HG03175 (cell line): ENCODE measurements at regions not wholly inside any gene's neighbourhood (a gene's known extent, or its start where the extent isn't known, plus 50 kb on each side); places are given as distances from the start of the nearest gene placed in this dataset.
A peak's percentile ranks its signal among the peaks of the same experiment; 100 is the strongest.

Experiments used
- ATAC-seq: cut with Tn5 transposase; IDR thresholded peaks from one replicate; pipeline ENCODE4 v1.9.1; 2021; ENCODE audit warnings: mild to moderate bottlenecking, moderate library complexity; ENCODE audit not compliant: unreplicated experiment

DNA sequence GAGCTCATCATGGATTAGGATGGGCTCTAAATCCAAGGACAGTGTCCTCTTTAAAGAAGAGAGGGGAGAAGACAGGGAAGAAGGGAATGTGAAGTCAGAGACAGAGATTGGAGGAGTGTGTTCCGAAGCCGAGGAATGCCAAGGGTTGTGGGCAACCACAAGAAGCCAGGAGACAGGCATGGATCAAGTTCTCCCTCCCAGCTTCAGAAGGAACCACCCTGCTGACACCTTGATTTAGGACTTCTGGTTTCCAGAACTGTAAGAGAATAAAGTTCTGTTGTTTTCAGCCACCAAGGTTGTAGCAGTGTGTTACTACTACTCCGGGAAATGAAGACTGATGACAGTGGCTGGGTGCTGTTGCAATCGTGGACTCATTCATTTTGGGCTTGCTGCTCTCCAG, 120.1 kb downstream of the RPS12 start:
- no peak for ATAC-seq

- no peak for ATAC-seq
Measured at GRCh38 chr6:132936646-132937045, 122.3 kb downstream of the RPS12 start.

- no peak for ATAC-seq
Measured at GRCh38 chr6:132937466-132937906, 123.1 kb downstream of the RPS12 start.

DNA sequence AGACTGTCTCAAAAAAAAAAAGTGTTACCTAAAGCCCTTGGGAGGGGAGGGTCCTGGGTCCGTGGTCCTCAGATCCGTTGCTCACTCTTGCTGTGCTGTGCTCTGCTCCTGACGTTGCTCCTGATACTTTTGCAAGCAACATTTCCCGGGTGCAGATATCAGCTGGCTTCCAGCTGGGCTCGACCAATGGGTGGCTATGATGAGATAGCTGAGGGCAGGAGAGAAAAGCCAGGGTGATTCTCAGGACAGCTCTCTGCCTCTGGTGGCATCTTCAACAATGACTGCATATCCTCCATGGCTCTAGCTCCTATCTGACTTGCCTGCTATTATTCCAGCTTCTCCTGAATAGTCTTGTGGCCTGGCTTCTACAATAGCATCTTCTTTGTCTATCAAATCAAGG, 134.5 kb downstream of the RPS12 start:
- no peak for ATAC-seq

DNA sequence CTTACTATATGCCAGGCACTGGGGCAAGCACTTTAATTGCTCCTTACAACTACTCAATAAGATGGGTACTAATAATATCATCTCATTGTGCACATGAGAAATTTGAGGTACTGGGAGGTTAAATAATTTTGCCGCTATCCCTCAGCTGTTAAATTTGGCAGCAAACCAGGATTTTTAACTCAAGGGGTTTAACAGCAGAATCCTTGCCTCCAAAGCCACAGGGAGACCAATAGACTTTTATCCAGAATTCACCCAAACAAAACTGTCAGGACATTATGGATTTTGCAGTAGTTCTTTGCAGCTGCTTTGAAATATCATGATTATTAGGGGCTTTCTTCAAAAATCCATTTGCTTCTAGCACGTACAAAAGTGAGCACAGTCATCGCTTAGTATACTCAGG, 136.2 kb downstream of the RPS12 start:
- no peak for ATAC-seq

GRCh38 chr6:132952031-132952867, 137.9 kb downstream of the RPS12 start:
- ATAC-seq, result no peak

- ATAC-seq, result no peak
Measured at GRCh38 chr6:132952986-132953385, 138.6 kb downstream of the RPS12 start.

DNA sequence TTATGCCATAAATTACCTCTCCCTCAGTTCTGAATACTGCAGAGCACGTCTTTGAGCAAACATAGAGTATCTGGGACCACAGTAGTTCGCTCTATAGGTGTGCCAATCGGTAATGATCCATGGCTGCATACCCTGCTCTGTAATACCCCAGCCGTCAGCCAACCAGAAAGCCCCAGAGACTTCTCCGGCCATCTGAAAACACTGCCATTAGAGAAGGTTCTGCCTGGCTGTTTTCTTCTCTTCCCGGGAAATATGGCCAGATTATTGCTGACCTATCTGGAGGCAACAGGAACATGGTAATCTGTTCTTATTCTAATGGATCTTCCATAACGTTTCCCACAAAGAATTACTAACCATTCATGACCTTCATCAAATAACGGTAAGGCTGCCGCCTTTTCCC, 139.9 kb downstream of the RPS12 start:
- no peak for ATAC-seq

DNA sequence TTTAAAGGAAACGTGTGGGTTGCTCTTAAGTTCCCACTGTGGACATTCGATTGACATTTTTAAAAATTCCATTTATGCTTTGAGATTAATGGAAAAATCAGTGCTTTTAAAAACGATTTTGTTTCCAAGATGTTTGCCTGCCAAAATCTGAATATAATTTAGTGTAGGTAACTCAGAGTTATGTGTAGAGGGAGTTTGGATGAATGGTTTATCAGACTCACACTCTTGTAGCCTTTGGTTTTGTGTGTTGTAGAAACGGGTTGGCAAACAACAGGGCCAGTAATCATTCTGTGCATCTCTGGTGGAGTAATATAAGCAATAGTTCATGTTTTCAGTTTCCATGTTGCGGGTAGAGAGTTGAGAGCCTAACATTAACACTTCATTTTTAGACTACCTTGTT, 140.6 kb downstream of the RPS12 start:
- no peak for ATAC-seq

DNA sequence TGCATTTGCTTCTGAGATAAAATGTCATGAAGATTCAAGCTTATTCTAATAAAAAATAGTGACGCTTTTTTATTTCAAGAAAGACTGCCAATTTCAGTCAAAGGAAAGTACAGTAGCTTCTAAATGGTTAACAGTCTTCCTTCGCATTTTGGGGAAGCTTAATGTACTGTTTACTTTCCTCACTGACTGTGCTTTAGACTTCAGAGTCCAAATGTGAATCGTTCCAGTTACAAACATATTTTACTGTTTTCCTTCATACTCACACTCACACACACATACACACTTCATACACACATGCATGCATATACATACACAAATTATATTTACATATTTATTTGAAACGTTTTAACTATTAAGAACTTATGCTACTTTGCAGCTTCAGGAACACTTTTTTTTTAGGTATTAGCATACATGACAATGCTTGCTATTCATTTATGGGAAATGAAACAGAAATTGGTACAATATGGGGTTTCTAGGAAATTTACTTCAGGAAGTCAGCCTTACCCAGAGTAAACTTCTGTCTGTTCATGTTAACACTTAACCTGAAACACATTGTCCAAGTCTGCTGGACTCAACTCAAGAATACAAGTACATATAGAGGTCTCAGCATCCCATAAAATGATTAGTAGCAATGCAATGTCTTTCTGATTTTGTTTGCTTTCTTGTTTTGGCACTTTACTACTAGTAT, 145.4 kb downstream of the RPS12 start:
- no peak for ATAC-seq

DNA sequence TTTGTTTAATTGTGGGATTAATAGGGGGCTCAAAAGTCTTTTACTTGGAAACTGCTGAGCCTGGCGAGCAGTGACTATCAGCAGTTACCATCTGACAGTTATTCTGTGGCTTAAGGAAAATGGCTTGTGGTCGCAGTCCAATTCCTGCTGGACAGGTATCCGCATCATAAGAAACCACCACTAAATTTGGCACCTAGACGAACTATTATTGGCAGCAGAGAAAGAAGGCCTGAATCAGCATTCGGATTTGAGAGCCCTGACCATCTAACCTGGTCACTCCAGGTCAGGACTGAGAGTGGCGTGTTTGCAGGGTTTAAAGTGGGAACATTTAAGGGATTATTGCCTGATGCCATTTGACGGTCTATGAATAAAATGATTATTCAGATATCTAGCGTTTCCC, 146.4 kb downstream of the RPS12 start:
- no peak for ATAC-seq

- ATAC-seq, result no peak
Measured at GRCh38 chr6:132961122-132961521, 146.8 kb downstream of the RPS12 start.

GRCh38 chr6:132961610-132962009, 147.2 kb downstream of the RPS12 start:
- ATAC-seq, result no peak

GRCh38 chr6:132962936-132963868, 148.8 kb downstream of the RPS12 start:
- peak; percentile 91 for ATAC-seq

GRCh38 chr6:132964101-132964867, 149.9 kb downstream of the RPS12 start:
- no peak for ATAC-seq

GRCh38 chr6:132964868-132965382, 150.6 kb downstream of the RPS12 start:
- ATAC-seq, result no peak

DNA sequence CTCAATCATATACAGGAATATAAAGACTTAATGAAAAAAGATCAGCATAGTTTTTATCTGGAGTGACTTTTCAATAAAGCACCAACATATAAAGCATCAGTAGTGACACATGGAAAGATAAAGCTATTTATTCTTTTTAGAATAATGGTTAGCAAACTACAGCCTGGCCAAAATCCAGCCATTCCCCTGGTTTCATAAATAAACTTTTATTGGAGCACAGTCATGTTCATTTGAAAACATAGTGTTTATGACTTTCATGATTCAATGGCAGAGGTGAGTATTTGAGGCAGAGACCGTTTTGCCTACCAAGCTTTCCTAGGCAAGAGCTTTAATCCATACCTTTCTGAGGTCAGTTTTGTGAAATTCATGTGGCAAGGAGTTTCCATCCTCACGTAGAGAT, 153.5 kb downstream of the RPS12 start:
- no peak for ATAC-seq

- no peak for ATAC-seq
Measured at GRCh38 chr6:132968419-132968950, 154.1 kb downstream of the RPS12 start.

- no peak for ATAC-seq
Measured at GRCh38 chr6:132969196-132969595, 154.8 kb downstream of the RPS12 start.

DNA sequence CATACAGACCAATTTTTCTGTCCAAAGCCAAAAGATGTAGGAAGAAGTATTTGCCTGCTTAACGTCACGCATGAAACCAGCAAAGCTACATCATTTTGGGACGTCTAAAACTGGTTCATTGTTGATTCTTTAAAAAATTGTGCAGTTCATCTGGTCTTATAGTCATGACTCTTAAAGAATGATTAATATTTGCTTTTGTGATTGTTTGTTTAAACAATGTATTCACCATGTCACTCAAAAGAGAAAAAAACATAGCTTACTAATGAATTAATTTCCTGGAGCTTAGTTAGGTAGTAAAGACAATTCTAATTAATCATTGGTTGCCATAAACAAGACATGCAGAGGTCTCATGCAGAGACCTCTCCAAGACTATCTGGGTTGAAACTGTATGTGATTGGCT, 157.3 kb downstream of the RPS12 start:
- no peak for ATAC-seq
